Activated CD4-positive, CD25-positive, alpha-beta regulatory T cell treated with anti-CD3 and anti-CD28 coated beads, Interleukin-2, amount 50 U/mL, for 16 hours (primary cell): ENCODE measurements at regions not wholly inside any gene's neighbourhood (a gene's known extent, or its start where the extent isn't known, plus 50 kb on each side); places are given as distances from the start of the nearest gene placed in this dataset.

Experiments
- DNase-seq: peaks from one replicate; pipeline ENCODE4 v3.0.0-alpha.2; 2020; ENCODE audit warnings: low read depth, low spot score

DNA sequence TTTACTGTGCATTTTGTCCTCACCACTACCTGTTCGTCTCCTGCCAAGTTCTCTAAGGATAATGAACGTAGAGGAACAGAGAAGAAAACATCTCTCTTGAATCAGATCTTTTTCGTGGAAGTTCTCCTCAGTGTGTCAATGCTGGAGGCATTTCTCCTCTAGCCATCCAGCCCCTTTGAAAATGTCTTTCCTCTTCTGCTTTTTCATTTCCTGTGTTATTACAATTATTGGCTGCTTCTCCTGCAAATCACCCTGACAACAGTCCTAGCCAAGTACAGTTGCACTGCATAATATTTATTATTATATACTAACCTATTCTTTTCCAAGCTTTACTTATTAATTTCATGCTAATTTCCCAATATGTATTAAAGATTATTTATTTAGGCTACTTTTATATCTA is 61.8 kb upstream of the TRPM3 start:
- no peak for DNase-seq

DNA sequence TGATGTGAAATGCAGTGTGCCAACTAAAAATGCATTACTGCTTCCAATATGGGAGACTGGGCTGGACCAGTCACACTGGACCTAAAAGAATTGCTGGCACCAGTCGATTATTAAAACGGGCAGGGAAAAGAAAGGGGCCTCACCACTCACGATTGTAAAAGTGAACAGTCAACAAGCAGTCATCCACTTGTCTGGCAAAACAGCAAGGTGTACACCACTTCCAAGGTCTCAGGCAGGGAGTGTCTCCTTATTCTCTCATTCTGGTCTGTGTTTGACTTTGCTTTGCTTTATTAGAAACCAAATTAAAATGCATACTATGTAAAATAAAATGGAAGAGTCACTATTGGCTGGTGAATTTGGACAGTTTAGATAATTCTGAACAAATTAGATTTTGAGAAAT is 57.8 kb upstream of the TRPM3 start:
- DNase-seq, result no peak

DNA sequence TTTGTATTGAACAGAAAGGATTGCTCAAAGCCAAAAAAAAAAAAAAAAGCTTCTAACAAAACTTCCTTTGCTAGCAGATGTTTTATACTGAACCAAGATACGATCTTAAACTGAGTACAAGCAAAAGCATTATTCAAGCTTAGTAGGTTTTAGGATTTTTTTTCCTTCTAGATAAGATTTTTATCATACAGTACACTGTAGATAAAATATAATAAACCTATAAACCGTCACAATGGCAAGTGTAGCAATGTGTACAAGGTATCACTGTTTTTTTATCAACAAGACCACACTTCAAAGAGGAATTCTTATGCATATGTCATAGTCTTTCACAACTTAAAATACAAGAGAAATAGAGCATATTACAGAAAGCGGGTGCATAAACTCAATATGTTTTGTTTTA is 56.5 kb upstream of the TRPM3 start:
- DNase-seq, result no peak

DNA sequence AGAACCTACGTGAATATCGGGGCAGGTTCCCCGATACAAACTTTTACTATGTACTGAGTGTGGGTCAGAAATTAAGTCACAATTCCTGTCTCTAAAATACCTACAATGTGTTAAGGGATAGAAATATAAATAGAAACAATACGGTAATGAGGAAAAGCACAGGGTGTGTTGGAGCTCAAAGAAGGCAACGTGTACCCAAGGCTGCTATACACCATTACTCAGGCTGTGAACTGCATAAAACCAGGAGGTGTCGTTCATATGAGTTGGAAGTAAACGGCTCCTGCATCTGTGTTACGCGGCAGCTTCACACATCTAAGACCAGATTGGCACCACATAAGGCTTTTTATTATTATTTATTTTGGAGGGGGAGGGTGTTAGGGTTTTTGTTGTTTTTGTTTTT is 50.1 kb upstream of the TRPM3 start:
- DNase-seq, result no peak
